ENCODE measurements at regions not wholly inside any gene's neighbourhood (a gene's known extent, or its start where the extent isn't known, plus 50 kb on each side); places are given as distances from the start of the nearest gene placed in this dataset.

DNA sequence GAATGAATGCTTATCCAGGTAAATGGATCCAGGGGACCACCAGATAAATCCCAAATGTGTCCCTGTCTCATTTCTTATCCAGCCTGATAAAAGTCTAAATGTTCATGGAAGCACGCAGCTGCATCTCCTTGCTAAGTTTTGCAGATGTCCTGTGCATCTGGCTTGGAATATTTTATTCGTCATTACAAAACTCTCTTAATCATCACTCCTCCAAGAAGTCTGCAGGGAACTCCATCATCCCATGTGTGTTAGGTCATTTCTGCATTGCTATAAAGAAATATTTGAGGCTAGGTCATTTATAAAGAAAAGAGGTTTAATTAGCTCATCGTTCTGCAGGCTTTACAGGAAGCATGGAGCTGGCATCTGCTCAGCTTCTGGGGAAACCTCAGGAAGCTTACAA, 297.2 kb downstream of the HS3ST1 start:
- TF ChIP-seq, protein P1, sequence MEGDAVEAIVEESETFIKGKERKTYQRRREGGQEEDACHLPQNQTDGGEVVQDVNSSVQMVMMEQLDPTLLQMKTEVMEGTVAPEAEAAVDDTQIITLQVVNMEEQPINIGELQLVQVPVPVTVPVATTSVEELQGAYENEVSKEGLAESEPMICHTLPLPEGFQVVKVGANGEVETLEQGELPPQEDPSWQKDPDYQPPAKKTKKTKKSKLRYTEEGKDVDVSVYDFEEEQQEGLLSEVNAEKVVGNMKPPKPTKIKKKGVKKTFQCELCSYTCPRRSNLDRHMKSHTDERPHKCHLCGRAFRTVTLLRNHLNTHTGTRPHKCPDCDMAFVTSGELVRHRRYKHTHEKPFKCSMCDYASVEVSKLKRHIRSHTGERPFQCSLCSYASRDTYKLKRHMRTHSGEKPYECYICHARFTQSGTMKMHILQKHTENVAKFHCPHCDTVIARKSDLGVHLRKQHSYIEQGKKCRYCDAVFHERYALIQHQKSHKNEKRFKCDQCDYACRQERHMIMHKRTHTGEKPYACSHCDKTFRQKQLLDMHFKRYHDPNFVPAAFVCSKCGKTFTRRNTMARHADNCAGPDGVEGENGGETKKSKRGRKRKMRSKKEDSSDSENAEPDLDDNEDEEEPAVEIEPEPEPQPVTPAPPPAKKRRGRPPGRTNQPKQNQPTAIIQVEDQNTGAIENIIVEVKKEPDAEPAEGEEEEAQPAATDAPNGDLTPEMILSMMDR (IDR thresholded peaks at IDR 0.05) = no peak
- ATAC-seq (ENCODE audit: insufficient number of reproducible peaks, low FRiP score, low read depth) (no peak), DNase-seq (ENCODE audit: low spot score) (no peak)
- Histone ChIP-seq H3K4me3 (no peak overlapping the region), H3K4me1 (ENCODE audit: control insufficient read depth in 1 of 2, low read depth in 2 of 2) (peaks cover 0 to 12% of the 10 kb centered on the region in 2 donors), H3K36me3 (no peaks in the 10 kb centered on the region), H3K9me3 (no peaks in the 10 kb centered on the region), H3K27ac (no peak overlapping the region), H3K27me3 (replicated peaks; ENCODE audit: insufficient read depth) (no peaks in the 10 kb centered on the region)

DNA sequence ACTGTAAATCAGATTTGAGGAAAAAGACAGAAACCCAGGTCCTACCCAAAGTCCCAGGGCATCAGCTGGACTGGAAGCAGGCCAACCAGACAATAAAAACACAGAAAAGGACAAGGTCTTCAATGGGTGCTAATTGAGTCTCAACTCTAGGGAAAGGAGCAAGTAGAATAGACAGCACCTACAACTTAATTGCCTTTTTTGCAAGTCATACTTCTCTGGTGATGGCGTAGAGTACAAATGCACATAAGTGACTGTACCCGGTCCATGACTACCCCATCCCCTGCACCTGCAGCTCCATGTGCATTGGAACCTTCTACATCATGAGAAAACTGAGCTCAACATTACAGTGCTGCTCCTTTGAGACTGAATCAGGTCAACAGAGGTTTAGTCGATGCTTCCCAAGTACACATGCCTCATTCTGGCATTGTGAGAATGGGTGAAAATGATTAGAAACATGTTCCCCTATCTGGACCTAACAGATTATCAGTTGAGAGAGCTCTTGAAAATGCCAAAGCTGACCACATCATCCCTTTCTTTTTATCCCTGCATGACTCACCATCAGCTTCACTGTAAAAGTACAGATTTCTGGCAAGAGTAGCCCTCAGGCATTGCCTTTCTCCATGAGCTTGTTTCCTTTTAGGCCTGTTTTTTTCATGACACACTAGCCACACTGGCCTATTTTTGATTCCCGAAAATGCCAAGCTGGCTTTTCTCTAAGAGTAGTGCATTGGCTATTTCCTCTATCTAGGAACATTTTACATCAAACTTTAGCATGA, 298.3 kb downstream of the HS3ST1 start:
- H3K9me3 ChIP-seq = no peaks in the 10 kb centered on the region
- H3K36me3 ChIP-seq = no peaks in the 10 kb centered on the region
- no peak overlapping the region for H3K27ac ChIP-seq
- H3K4me1 ChIP-seq (ENCODE audit: control insufficient read depth in 1 of 2, low read depth in 2 of 2) = peaks cover 0 to 12% of the 10 kb centered on the region in 2 donors
- ATAC-seq (ENCODE audit: insufficient number of reproducible peaks, low FRiP score, low read depth) = no peak
- H3K4me3 ChIP-seq = no peak overlapping the region
- TF ChIP-seq, protein P1 (IDR thresholded peaks at IDR 0.05) = no peak
- H3K27me3 ChIP-seq (replicated peaks; ENCODE audit: insufficient read depth) = no peaks in the 10 kb centered on the region
- DNase-seq (ENCODE audit: low spot score) = no peak

DNA sequence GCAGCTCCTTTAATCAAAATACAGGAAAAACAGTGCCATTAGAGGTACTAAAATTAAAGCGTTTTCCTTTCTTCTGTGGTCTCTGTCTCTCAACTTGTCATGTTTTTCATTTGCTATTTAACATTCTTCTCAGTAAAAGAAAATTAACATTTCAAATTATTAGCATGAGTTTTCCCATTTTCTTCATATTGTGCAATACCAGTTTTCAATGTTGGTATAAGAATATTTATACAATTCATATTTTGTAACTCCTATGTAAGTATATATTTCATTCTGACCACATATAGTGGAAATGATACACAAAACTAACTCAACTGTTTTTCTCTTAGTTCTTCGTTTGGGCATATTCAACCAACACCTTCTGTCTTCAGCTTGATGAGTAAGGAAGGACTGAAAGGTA, 308.3 kb downstream of the HS3ST1 start:
- TF ChIP-seq, protein P1 (IDR thresholded peaks at IDR 0.05) = no peak
- H3K4me1 ChIP-seq (ENCODE audit: control insufficient read depth in 1 of 2, low read depth in 2 of 2) = no peaks in the 10 kb centered on the region
- H3K4me3 ChIP-seq = no peak overlapping the region
- DNase-seq (ENCODE audit: low spot score) (no peak), ATAC-seq (ENCODE audit: insufficient number of reproducible peaks, low FRiP score, low read depth) (no peak)
- H3K27me3 ChIP-seq (replicated peaks; ENCODE audit: insufficient read depth) = no peaks in the 10 kb centered on the region
- no peaks in the 10 kb centered on the region for H3K36me3 ChIP-seq
- no peak overlapping the region for H3K27ac ChIP-seq
- no peaks in the 10 kb centered on the region for H3K9me3 ChIP-seq

GRCh38 chr4:11119474-11119873, 309.2 kb downstream of the HS3ST1 start:
- Histone ChIP-seq H3K27ac (no peak overlapping the region), H3K27me3 (replicated peaks; ENCODE audit: insufficient read depth) (no peaks in the 10 kb centered on the region), H3K4me3 (no peak overlapping the region), H3K4me1 (ENCODE audit: control insufficient read depth in 1 of 2, low read depth in 2 of 2) (no peaks in the 10 kb centered on the region), H3K9me3 (no peaks in the 10 kb centered on the region), H3K36me3 (no peaks in the 10 kb centered on the region)
- TF ChIP-seq, protein P1 (IDR thresholded peaks at IDR 0.05) = no peak
- DNase-seq (ENCODE audit: low spot score) = no peak
- no peak for ATAC-seq (ENCODE audit: insufficient number of reproducible peaks, low FRiP score, low read depth)

DNA sequence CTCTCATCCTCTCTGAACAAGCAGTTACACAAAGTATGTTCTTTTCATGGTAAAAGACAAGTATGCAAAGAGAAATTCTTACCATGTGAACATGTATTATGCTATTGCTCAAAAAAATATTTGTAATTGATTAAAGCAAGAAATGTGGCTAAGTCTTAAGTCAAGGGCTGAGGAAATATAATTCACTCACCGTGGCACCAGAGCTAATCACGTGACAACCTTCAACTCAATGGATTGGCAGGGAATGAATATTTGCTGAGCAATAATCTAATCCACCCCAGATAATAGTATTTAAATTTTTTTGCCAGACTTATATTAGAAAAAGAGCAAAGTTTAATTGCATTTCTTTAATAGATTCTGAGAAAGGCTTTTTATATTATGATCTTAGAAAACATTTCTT, 310.2 kb downstream of the HS3ST1 start:
- DNase-seq (ENCODE audit: low spot score) = no peak
- H3K4me3 ChIP-seq = no peak overlapping the region
- H3K9me3 ChIP-seq = no peaks in the 10 kb centered on the region
- H3K4me1 ChIP-seq (ENCODE audit: control insufficient read depth in 1 of 2, low read depth in 2 of 2) = no peaks in the 10 kb centered on the region
- TF ChIP-seq, protein P1 (IDR thresholded peaks at IDR 0.05) = no peak
- no peaks in the 10 kb centered on the region for H3K27me3 ChIP-seq (replicated peaks; ENCODE audit: insufficient read depth)
- ATAC-seq (ENCODE audit: insufficient number of reproducible peaks, low FRiP score, low read depth) = no peak
- H3K36me3 ChIP-seq = no peaks in the 10 kb centered on the region
- H3K27ac ChIP-seq = no peak overlapping the region
